HL-60/S4 (cell line): ENCODE measurements at regions not wholly inside any gene's neighbourhood (a gene's known extent, or its start where the extent isn't known, plus 50 kb on each side); places are given as distances from the start of the nearest gene placed in this dataset.

Experiments used
- in situ Hi-C: fragments of 300-500 bp; cut with MboI; formaldehyde crosslinking; loops from 2 replicates; pipeline ENCODE4 v1.14.3; 2022; ENCODE audit warnings: low sequenced_read_pairs

DNA sequence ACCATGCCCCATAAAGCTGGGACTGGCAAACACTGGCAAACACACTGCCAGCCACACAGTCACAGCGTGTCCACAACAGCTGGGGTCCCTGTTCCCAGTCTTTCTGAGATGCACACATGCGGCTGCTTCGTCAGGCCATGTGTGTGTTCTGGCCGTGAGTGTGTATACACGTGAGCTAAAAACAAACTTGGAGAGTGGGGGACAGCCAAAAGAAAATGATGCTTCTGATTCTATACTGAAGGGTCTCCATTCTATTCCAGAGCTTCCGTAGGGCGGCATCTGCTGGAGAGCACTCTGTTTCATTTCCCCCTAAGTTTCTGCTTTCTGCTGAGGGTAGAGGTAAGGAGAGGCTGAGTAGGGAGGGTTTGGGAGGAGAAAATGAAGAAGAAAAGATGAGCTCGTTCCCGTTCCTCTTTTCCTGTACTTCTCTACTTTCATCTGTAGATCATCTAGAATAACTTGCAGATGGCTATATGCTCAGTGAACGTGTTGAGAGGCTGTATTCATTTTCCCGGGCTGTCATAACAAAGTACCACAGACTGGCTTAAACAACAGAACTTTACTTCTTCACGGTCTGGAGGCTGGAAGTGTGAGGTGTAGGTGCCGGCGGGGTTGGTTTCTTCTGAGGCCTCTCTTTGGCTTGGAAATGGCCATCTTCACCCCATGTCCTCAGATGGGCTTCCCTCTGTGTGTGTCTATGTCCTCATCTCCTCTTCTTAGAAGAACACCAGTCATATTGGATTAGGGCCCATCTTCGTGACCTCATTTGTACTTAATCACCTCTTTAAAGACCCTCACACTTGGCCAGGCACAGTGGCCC, 151.6 kb downstream of the TOMM20 start:
- in situ Hi-C loops = loop anchor here (5.0 to 10.0 kb wide), 3 partner anchors 105 to 382 kb away; no protein-coding TSS in a partner anchor

DNA sequence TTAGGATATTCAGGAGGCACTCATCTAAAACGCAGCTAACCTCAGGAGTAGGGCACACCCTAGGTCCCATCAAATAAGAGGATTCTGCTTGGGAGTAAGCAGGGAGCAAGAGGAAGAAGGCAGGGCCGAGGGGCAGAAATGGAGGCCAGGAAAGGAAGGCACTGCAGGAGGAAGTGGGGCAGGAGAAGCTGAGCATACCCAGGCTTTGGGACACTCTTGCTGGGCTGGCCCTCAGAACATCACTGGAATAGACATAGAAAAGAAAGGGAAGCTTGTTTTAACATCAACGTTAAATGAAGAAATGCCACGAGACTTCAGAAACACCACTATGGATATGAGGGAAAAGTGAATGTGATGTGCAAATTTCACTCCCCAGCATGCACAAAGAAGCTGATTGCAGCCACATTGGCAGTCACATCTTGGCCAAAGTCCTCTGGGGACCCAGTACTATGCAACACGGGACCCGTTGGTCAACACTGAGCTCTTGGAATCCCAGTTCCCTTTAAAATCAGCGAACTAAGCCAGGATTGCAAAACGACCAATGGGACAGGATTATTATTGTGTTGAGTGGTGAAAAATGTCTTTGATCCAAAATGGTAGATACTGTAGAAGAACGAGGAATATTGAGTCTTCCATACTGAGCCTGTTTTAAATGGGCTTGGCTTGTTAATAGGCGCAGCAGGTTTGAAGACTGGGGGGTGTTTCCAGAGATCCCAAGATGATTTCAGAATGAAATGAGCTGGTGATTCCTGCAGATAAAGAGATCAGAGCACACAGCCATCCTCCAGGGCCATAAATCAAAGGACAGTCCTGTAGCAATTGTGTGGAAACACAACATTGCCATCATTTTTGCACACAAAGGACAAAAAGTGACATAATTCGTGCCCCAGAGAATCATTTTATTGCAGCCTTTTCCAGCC, 152.4 kb downstream of the TOMM20 start:
- in situ Hi-C loops = loop anchor here (5.0 to 10.0 kb wide), 3 partner anchors 106 to 381 kb away; no protein-coding TSS in a partner anchor

DNA sequence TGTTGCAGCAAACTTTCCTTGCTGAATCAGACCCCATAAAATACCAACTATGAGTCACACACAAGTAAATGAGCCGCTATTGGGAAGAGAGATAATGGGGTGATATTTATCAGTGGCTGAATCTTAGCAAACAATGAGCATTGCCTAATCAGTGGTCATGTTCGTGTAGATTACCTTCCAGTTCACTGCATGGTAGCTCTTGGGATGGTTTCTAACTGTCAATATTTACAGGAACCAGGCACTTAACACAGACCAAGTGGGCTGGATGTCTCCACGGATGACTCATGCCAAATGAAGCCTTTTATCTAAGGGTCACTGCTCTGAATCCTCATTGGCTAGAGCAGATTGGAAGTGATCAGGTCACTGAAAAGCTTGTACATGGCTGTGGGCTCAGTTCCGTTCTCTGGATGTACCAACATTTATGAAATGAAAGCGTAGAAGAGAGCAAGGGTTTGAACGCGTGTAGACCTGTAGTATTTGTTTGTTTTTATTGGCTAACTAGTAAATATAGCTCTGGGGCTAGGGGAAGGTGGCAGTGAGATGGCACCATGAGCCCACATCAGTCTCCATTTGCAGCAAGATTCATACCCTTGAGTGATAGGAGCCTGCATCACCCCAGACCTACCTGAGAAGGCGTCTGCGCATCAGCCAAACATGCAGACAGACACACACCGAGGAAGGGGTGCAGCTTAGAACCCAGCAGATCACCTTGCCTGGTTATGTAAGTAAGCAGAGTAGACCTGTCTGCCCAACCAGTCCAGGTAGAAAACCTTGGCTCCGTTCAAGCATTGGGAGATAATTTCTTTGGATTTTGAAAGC, 153.3 kb downstream of the TOMM20 start:
- in situ Hi-C loops = loop anchor here (5.0 to 10.0 kb wide), 3 partner anchors 107 to 381 kb away; no protein-coding TSS in a partner anchor

DNA sequence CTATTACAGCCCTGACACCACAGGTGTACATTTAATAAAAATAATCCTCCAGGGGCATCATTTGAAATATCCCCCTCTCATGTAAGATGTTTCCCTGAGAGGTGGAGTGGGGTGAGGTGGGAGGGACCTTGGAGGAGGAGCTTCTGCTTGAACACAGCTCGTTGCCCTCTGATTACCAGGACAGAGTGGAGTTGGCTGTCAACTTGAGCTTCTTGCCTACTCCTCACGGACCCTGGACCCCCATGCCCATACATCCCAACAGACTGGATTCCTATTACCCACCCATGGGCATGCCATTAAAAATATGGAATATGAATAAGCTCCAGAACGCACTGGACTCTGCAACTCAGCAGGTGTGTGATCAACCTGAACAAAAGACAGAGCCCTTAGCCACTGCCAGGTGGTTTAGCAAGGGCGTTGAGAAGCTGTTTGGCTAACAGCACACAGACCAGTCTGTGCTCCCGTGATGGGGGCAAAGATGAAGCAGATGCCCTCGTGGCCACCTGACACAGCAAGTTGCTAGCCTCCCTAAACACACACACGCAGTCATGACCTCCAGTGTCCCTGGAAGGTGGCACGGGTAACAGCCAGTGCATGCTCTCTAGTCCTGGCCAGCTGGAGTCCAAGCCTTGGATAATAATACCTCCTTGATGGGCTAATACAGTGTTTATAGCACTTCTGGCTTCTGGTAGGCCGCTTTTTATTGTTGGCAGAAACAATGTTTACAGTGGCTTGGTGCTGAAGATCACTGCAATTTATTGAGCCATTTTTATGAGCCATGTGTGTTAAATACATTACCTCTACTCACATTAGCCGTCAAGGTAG, 155.0 kb downstream of the TOMM20 start:
- in situ Hi-C loops = loop anchor here (10.0 kb wide), 2 partner anchors 249 to 379 kb away; no protein-coding TSS in a partner anchor

DNA sequence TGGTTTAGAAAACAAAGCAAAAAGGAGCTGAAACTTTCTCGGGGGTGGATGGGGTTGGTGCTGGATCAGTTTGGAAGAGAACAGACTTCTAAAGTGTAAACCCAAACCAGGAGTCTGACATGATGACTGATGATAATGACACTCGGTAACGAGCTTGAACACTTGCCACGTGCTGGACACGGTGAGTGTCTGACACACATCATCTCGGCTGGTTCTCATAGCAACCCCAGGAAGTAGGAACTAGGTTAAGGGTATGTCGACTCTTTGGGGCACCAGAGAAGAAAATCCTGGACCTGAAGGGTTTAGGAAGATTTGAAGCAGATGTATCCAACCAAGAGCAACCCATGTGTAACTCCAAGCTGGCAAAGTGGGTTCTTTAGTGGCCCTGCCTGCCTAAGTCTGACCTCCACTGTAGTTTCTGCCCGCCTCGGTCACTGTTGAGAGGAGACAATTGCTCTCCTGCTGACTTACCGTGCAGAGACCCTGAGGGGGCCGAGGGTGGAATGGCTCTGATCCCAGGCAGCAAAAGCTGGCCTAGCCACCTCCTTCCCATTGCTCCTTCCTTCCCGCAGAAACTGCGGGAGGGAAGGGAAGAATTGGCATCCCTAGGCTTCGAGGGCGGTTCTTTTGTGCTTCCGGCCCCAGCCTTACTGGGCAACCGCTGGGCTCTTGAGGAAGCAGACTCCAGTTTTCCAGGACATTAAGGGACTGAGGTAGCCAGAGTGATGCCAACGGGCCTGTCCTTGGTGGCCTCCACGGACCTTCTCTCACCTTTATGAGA, 156.0 kb downstream of the TOMM20 start:
- in situ Hi-C loops = loop anchor here (10.0 kb wide), 2 partner anchors 248 to 378 kb away; no protein-coding TSS in a partner anchor

DNA sequence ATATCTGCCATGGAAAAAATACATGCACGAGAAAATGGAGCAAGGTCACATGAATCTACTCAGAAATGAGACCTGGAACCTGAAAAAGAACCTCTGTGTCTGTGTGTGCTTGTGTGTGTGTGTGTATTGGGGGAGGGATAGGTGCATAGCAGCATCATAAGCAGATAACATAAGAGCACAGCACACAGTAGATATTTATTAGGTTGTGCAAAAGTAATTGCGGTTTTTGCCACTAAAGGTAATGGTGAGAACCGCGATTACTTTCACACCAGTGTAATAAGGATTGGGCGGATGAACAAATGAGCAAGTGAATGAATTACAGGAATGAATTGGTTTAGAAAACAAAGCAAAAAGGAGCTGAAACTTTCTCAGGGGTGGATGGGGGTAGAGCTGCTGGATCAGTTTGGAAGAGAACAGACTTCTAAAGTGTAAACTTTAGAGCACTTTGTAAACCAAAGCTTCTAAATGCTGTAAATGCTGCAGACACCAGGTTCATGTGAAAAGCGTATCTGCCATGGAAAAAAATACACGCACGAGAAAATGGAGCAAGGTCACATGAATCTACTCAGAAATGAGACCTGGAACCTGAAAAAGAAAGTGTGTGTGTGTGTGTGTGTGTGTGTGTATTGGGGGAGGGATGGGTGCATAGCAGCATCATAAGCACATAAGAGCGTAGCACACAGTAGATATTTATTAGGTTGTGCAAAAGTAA, 156.9 kb downstream of the TOMM20 start:
- in situ Hi-C loops = loop anchor here (10.0 kb wide), 2 partner anchors 247 to 377 kb away; no protein-coding TSS in a partner anchor

DNA sequence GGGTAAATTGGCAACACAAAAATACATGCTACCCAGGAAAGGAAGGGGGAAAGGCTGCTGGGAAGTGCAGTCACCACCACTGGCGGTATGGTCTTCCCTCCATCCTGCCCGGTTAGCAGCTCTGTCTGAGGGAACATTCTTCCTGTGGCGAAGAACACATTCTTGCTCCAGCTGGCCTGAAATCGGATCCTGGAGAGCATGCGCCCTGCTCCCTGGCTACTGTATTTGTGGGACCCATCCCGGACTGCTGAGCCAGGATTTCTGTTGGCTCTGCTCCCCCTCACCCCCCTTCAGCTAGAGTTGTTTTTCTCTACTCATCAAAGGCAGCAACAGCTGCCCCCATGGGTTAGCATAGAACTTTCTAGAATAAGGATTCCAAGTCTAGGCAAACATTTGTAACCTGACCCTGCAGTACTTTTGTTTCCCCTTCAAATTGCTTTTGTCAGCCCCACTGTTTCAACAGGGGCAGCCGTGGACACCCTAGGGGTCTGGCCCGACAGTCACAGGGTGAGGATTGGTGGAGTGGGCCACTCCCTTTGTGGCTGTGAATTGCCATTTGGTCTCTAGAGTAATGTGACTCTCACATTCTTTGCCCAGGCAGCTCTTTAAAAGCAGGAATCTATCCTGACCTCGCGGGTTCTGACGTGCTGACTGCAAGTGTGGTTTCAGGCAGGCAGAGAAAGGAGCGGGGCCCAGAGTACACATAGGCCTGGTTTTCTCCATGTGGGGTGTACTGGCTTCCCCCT, 157.7 kb downstream of the TOMM20 start:
- in situ Hi-C loops = loop anchor here (10.0 kb wide), 2 partner anchors 246 to 376 kb away; no protein-coding TSS in a partner anchor

DNA sequence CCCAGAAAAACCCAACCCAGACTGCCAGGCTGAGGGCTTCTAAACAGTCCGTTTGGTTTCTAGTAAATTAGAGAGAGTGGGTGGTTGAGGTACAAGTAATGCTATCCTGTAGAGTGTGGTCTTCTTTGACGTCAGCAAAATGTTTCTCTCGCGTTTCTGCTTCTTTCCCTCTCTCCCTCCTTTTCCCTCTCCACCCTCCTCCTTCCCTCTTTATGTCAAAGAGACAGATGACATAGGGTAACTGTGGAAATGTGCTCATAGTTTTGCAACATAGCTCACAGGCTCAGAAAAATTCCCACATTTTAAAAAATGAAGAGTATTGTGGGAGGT, 158.3 kb downstream of the TOMM20 start:
- in situ Hi-C loops = loop anchor here (10.0 kb wide), 2 partner anchors 246 to 376 kb away; no protein-coding TSS in a partner anchor

DNA sequence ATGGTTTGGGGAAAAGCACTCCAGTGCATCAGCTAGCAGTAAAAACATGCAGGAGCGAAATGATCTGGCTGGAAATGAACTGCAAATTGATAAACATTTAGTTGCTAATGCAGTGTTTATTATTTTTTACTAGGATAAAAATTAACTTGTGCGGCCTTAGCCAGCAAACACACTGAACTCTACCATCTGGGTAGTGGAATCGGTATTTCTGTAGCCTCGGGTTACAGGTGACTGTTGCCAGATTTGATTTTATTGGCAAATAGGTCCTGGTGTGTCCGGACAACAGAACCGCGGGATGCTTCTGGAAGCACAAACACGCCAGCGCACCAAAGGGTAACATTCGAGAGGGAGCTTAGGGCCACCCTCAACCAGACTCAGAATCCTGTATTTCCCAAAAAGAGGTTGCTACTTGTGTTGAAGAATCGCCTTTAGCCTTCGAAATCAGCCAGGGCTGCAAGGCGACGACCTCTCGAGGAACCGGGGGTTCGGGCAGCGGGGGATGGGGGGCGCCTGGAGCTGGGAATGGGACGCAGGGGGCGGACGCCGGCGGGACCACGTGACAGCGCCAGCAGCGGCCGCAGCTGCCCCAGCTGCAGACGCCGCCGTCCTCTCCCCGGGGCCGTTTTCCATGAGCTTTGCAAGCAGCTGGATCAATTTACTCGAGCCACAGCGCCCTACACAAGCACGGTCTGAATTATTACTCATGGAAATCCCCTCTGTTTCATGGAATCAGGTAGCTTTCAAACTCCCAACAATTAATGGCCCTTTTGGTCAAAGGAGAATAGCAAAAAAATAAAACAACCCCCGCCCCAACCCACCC, 158.8 kb downstream of the TOMM20 start:
- in situ Hi-C loops = loop anchor here (10.0 kb wide), 2 partner anchors 245 to 375 kb away; no protein-coding TSS in a partner anchor

DNA sequence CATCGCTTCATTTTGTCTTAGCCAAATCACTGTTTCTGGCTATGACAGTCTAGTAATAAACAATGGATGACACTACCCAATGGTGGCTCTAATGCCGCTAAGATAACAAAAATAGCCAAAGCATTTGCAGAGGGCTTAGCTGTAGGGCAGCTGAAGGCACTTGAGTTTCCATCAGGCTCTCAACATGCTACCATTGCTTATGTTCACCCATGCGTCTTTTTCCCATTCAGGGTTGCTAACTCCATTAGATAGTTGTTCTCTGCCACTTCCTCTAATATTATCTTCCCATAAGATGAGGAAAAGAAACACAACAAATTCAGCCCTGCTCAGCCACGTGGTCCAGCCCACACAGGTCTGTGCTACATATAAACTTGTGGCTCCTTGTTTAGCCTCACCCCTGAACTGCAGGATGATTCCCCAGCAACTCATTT, 159.6 kb downstream of the TOMM20 start:
- in situ Hi-C loops = no loop called here

DNA sequence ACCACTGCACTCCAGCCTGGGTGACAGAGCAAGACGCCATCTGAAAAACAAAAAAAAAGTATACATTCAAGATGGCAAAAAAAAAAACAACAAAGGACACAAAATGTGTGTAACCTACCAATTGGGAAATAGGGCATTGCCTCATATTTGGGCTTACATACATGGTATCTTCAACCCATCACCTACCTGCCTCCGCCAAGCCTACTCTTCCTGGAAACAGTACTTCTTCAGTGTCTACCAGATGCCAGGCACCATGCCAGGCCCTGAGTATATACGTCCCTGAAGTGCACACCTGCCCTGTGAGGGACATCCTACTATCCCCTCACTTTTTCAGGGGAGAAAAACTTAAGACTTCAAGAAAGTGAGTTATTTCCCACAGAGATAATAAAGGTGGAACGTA, 160.2 kb downstream of the TOMM20 start:
- in situ Hi-C loops = no loop called here

DNA sequence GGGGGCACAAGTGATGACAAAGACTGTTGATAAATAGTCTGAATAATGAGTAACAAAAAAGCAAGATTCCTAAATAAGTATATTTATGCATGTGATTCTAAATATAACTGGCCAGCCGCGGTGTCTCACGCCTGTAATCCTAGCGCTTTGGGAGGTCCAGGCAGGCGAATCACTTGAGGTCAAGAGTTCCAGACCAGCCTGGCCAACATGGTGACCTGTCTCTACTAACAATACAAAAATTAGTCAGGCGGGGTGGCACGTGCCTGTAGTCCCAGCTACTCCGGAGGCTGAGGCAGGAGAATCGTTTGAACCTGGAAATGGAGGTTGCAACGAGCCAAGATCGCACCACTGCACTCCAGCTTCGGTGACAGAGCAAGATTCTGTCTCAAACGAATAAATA, 161.5 kb downstream of the TOMM20 start:
- in situ Hi-C loops = no loop called here

DNA sequence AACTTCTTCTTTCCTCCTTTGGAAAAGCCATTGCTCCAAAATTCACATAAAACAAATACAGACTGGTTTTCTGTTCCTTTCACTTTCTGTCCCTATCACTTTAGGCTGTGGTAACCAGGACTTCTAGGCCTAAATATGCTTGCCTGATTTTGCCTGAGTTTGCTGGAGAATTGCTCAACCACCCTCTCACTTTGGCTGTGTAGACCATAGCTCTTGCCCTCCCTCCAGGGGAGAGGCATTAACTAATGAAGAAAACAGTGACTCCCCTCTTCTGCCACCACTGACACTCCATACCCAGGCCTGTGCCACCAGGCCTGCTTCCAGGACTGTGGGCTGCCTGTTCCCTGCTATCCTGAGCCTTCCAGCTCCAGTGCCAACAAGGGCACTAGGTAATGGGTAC, 163.5 kb downstream of the TOMM20 start:
- in situ Hi-C loops = no loop called here

DNA sequence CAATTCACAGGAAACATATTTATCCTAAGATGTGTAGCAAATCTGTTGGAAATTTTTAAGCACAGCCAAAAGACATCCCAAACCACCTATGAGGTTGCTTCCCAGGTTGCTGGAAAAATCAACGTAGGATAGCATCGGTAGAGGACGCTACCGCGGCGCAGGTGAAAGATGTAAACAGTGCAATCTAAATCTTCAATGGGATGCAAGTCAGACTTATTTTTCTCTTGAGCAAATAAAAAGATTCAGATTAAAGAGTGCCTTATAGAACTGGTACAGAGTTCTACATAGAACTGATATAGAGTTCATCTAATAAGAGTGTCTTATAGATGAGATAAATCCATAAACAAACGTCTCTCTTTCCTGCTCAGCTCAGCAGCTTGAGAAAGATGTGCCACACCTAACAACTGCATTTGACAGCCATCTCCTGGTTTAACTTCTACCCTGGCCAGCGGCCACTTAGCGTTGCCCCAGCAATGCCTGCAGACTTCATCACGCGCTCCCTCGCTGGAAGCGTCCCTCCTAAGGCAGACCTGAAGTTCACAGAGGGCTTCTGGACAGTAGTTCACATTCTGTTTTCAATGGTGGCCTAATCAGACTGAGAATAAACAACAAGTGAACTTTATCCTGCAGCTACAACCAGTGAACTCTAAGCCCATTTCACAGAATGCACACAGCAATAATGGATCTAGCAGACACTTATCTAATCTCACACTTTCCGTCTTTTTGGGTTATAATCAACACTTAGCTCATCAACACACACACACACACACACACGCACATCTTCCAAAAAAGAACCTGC, 164.5 kb downstream of the TOMM20 start:
- in situ Hi-C loops = no loop called here

DNA sequence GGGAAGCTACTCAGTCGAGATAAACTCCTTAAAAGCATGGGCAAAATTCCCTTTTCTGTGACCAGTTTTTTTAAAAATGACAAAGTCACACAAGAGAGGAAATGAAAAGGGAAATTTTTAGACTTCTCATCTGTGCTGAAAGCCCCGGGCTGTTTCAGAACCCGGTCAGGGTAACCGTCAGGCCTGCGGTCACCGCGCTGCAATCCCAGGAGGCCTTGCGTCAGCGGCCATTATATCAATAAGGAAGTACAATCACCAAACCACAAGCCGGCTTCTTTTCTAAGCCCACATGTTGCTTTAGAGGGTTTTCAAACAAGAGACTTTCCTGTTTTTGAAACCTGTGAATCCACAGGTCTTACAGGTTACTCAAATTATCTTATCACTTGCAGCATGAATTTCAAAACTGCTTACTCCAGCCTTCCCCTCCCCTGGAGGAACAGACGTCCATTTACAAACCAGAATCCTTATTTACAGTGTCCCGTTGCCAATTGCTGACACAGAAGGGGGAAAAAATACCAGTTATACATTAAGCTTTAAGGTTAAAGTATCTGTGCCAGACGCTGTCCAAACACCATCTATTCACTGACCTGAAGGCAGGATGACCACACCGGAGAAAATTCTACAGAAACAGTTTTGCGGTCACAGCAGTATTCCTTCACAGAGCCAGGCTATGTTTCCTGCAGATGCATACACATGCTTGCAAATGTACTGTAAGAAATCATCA, 165.3 kb downstream of the TOMM20 start:
- in situ Hi-C loops = no loop called here
